ENCODE measurements at regions not wholly inside any gene's neighbourhood (a gene's known extent, or its start where the extent isn't known, plus 50 kb on each side); places are given as distances from the start of the nearest gene placed in this dataset.

DNA sequence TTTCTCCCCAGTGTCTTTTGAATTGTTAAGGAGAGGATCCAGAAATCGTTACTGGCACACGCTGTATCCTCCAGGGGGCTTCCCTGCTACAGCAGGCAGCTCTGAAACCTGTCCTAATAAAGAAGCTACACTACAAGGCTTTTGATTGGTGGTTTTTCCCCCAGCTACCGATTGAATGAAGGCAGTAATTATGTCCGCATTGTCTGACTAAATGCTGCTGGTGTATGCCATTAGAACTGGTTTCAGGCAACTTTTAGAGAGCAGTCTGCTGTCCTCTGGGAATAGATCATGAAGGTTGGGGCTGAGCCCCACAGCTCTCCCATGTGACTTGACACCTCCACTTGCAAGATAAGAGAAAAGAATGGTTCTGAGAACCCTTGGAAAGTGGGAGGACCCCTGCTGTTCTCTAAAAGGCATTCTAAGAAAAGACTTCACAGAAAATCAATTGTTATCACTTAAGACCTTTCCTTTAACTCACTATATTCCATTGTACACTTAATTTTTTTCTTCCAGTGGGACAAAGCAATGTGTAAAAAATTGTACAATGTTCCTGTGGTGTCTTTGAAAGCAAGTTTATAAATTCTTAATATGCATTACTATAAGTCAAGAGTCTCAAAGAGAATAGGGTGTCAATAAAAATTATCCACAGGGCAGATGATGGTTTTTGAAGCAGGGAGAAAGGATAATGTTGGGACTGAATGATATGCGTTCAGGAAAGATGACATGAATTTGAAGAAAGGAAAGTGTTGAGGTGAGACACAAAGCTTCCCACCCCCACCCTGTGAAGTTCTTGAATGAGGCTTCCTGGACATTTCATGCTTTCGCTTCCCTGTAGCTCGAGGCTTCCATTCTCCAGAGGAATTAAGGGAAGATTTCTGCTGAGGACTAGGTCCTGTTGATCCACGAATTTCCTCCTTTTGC lies 53.0 kb upstream of the DAZL start:
- ATAC-seq (no peak), DNase-seq (ENCODE audit: low spot score) (no peak)
- intact Hi-C loops (cut with DNase I): no loop called here

GRCh38 chr3:16658925-16659793 lies 53.9 kb upstream of the DAZL start:
- ATAC-seq (no peak), DNase-seq (ENCODE audit: low spot score) (no peak)
- intact Hi-C loops (cut with DNase I): no loop called here

- DNase-seq (ENCODE audit: low spot score): no peak
- intact Hi-C loops (cut with DNase I): no loop called here
- ATAC-seq: no peak
Observed at GRCh38 chr3:16663854-16664712, 58.9 kb upstream of the DAZL start.

GRCh38 chr3:16665282-16665741 lies 60.1 kb upstream of the DAZL start:
- intact Hi-C loops (cut with DNase I): no loop called here
- DNase-seq (ENCODE audit: low spot score) (no peak), ATAC-seq (peak; percentile 30)

DNA sequence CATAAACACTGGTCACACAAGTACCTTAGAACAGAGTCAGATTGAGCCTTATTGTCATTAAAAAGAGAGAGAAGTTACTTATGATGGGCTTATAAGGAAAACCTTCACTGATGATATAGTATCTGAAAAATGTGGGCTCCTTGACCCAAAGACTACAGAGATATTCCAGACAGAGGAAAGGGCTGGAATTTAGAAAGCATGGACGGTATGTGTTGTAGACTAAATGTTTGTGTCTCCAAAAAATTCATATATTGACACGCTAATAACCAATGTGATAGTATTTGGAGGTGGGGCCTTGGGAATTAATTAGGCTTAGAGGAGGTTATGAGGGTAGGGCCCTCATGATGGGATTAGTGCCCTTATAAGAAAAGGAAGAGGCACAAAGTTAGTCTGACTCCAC lies 61.0 kb upstream of the DAZL start:
- ATAC-seq: no peak
- no peak for DNase-seq (ENCODE audit: low spot score)
- intact Hi-C loops (cut with DNase I): no loop called here

DNA sequence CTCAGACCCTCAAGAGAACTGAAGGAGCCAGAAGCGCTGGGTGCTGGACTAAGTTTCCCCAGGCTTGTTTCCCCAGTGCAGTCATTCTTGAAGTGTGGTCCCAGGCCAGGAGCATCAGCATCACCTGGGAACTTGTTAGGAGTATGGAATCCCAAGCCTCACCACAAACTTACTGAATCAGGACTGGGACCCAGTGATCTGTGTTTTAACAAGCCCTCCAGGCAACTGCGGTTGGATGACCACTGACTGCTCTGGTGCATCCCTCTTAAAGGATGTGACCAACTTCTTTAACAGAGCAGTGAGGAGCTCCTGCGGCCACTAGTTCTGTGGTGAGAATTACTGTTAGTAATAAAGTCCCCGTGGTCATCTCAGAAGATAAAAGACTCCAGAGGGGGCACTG lies 62.4 kb upstream of the DAZL start:
- intact Hi-C loops (cut with DNase I): no loop called here
- no peak for DNase-seq (ENCODE audit: low spot score)
- ATAC-seq: no peak

DNA sequence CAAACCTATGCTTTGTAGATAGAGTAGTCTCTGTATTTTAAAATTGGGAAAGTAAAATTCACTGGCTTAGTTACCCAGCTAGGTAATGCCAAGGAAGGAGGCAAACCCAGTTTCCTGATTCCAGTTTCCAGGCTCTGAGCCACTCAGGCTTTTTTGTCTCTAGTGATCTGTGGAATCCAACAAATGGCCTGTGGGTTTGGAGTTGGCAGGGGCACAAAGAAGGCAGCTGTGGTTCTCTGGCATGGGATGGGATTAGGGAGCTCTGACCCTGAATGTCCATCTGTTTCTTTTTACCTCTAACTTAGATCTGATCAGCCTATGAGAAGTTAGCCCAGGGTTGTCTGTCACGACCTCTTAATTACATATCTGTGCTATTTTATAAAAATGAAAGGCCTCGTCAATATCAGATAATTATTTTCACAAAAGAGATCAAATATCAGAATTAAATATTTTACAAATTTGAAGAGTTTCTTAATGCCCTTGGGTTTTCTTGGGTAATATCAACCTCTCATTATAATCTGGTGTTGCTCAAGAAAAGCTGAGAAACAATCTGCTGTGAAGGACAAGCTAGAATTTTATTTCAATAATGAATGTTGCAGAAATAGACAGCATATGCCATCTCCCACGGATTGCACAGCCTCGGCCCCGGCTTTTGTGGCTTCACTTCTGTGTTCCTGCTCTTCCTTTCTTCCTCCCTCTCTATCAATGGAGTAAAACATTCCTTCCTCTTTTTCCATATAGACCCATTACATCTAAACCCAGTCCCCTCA lies 63.7 kb upstream of the DAZL start:
- no peak for DNase-seq (ENCODE audit: low spot score)
- peak; percentile 69 for ATAC-seq
- intact Hi-C loops (cut with DNase I): no loop called here

DNA sequence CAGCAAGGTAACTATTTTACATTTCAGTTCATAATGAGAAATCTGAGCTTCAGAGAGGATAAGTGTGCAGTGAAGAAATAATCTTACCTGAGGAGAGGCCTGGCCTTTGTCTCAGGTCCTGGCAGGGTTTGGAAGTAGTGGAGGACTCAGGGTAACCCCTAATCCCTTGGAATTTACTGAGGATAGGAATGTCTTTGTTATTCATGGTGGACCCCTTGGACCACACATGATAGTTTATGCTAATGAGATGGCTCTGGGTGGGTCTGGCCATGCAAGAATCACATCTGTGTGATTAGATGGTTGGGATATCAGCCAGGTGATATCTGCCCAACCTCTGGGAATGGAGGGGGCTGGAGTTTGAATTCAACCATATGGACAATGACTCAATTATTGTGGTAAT lies 65.0 kb upstream of the DAZL start:
- no peak for DNase-seq (ENCODE audit: low spot score)
- no peak for ATAC-seq
- intact Hi-C loops (cut with DNase I): no loop called here

DNA sequence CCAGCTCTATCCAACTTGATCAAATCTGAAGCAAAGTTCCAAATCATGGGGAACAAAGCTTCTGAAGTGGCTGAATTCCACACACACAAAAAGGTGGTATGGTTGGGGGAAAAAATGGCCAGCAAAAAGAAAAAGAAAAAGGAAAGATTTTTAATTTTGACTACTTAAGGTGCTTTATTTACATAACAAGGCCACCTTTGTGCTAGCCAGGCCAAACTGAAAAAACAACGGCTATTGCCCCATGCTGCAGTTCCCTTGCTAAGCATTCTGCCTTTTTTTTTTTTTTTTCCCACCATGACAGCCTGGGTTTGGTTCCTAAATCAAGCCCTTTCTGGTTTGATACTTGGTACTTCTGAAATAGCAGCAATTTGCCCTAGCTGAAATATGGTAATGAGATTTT lies 66.5 kb upstream of the DAZL start:
- ATAC-seq (no peak), DNase-seq (ENCODE audit: low spot score) (no peak)
- intact Hi-C loops (cut with DNase I): no loop called here

DNA sequence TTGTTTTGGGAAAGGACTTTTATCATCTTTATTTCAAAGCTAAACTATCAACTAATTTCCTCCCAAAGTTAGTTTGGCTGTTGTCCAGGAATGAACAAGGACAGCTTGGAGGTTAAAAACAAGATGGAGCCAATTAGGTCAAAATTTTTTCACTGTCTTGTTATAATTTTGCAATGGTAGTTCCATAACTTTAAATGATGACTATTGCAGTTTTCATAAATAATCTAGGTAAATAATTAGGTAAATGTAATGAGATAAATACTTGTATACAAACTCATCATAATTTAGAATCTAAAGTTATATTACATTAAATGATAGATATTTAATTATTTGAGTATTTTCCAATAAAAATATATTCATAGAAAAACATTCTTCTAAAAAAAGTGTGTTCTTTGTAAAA lies 68.3 kb upstream of the DAZL start:
- ATAC-seq (no peak), DNase-seq (ENCODE audit: low spot score) (no peak)
- intact Hi-C loops (cut with DNase I): no loop called here

DNA sequence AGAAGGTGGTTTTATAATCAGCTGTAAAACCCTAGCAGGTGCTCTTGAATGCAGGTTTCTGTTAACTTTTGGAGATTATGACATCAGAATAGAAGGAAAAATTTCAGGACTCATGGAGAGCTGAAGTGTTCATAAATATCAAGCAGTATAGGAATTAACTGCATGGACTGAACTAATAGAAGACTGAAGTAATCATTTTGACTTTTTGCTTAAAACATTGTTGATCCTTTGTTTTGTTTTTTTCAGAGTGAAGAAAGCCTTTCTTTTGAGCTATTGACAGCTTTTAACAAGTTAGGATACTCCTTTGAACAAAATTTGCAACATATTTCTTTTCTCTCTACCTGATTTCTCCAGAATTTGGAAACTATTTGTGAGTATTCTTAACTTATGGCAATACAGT lies 70.6 kb upstream of the DAZL start:
- DNase-seq (ENCODE audit: low spot score): no peak
- intact Hi-C loops (cut with DNase I): no loop called here
- no peak for ATAC-seq

- DNase-seq (ENCODE audit: low spot score): no peak
- intact Hi-C loops (cut with DNase I): no loop called here
- ATAC-seq: no peak
Observed at GRCh38 chr3:16686679-16687078, 81.5 kb upstream of the DAZL start.

- ATAC-seq: no peak
- DNase-seq (ENCODE audit: low spot score): no peak
- intact Hi-C loops (cut with DNase I): no loop called here
Observed at GRCh38 chr3:16687221-16687620, 82.0 kb upstream of the DAZL start.

- no peak for ATAC-seq
- DNase-seq (ENCODE audit: low spot score): no peak
- intact Hi-C loops (cut with DNase I): no loop called here
Observed at GRCh38 chr3:16692486-16693344, 87.5 kb upstream of the DAZL start.

GRCh38 chr3:16693820-16694219 lies 88.6 kb upstream of the DAZL start:
- ATAC-seq: no peak
- no peak for DNase-seq (ENCODE audit: low spot score)
- intact Hi-C loops (cut with DNase I): no loop called here

DNA sequence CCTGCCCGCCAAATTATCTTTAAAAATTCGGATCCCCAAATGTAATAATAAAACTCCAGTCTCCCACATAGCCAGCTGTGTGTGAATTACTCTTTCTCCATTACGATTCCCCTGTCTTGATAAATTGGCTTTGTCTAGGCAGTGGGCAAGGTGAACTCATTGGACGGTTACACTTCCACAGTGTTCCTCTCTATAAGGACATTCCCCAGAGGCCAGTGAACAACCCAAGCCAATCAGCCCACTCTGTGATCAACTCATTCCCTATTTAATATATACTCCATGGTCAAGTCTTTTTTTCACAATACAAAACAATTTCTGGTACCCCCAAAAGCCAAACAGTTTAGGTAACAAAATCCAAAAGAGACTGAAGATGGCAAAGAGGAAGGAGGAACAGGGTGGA lies 90.5 kb upstream of the DAZL start:
- DNase-seq (ENCODE audit: low spot score): no peak
- intact Hi-C loops (cut with DNase I): no loop called here
- ATAC-seq: no peak

DNA sequence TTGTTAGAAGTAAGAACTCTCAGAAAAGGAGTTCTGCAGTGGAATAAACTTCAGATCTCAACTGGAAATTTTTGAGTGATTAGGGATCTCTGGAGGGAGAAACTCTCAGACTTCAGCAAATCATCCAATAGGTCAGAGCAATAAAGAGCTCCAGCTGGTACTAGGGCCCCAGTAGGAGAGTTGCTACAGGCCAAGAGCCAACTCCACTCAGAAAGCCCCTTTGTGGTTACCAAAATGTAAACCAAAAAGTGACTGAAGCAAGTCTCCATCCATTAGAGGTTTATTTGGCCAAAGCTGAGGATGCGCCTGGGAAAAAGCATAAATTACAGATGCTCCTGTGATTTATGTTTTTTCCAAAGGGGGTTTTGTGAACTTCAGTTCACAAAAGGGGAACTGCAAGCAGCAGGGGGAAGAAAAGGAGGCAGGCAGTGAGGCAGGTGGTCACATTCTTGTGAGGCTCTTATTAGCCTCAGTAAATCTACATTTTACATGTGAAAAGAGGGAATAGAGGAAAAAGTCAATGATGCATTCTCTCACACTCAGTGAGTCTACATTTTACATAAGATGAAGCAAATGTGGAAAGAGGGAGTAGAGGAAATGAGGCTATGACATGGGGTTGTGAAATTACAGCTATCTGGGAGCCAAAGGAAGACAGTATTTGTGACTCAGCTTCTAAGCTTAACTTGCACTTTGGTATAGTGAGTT lies 92.4 kb upstream of the DAZL start:
- DNase-seq (ENCODE audit: low spot score) (no peak), ATAC-seq (no peak)
- intact Hi-C loops (cut with DNase I): no loop called here

Measured in sciatic nerve (tissue), 2 donors.